Fibroblast of the aortic adventitia (primary cell): ENCODE measurements at regions not wholly inside any gene's neighbourhood (a gene's known extent, or its start where the extent isn't known, plus 50 kb on each side); places are given as distances from the start of the nearest gene placed in this dataset.

ENCODE experiments used
- DNase-seq: peaks from one replicate; pipeline ENCODE4 v3.0.0-alpha.2; 2010; ENCODE audit warnings: low read depth
- H3K4me3 ChIP-seq: 2 replicates; pipeline ENCODE4 v1.5.1; 2011; ENCODE audit warnings: low read depth, mild to moderate bottlenecking, control low read depth, low read length, moderate library complexity
- TF ChIP-seq, protein P1 (sequence below): IDR thresholded peaks from 2 replicates; pipeline ENCODE4 v1.5.1; 2011; ENCODE audit warnings: mild to moderate bottlenecking, low read length, control low read depth, inconsistent platforms; ENCODE audit not compliant: insufficient read depth

DNA sequence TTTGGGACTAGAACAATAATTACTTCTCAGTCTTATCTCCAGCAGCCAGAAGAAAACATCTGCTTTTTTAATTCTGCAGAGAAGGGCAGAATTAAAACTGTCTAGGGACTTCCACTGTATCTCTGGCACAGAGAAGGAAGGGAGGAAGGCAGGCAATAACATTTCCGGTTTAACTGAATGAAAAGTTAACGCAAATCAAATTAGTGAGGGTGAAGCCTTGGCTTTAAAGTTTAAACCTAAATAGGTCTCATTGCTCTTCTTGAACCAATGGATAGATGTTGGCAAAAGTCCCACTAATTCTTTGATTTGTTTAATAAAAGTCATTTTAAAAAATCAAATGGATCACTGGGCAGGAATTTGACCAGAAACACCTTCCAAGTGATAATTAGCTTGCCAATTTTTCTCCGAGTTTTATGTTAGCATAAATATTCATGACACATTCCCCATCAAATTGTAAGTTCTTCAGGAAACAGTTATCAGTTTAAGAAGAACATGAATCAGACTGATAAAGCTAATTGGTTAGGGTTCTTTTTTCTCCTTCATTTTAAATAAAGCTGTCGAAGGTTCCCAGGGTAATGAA lies 181.9 kb downstream of the SLC15A5 start:
- TF ChIP-seq, protein P1, sequence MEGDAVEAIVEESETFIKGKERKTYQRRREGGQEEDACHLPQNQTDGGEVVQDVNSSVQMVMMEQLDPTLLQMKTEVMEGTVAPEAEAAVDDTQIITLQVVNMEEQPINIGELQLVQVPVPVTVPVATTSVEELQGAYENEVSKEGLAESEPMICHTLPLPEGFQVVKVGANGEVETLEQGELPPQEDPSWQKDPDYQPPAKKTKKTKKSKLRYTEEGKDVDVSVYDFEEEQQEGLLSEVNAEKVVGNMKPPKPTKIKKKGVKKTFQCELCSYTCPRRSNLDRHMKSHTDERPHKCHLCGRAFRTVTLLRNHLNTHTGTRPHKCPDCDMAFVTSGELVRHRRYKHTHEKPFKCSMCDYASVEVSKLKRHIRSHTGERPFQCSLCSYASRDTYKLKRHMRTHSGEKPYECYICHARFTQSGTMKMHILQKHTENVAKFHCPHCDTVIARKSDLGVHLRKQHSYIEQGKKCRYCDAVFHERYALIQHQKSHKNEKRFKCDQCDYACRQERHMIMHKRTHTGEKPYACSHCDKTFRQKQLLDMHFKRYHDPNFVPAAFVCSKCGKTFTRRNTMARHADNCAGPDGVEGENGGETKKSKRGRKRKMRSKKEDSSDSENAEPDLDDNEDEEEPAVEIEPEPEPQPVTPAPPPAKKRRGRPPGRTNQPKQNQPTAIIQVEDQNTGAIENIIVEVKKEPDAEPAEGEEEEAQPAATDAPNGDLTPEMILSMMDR: no peak
- peak; percentile 2 for DNase-seq
- no peak overlapping the region for H3K4me3 ChIP-seq

GRCh38 chr12:16094437-16094836 lies 183.0 kb downstream of the SLC15A5 start:
- no peak overlapping the region for H3K4me3 ChIP-seq
- DNase-seq: no peak
- TF ChIP-seq, protein P1: no peak

DNA sequence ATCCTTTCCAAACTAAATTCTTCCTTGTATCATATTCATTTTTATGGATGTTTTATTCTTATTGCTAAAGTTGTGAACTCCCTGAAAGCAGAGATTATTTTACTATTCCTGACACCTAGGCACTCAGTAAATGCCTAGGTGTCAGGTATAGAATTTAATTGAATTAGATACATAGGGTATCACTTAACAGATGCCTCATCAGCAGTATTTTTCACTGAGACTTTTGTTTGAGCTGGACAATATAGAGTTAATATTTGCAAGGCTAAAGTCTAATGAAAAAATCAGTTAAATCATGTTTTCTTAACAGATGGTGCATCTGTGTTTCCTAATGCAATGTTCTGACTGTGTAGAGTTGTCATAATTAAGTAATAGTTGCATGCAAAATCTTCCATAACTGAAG lies 182.7 kb downstream of the DERA start:
- no peak for DNase-seq
- TF ChIP-seq, protein P1: no peak

GRCh38 chr12:16090974-16091373 lies 179.8 kb downstream of the DERA start:
- no peak overlapping the region for H3K4me3 ChIP-seq
- no peak for DNase-seq
- TF ChIP-seq, protein P1: no peak

More for the DNA sequence above, 182.7 kb downstream of the DERA start:
- no peak overlapping the region for H3K4me3 ChIP-seq

DNA sequence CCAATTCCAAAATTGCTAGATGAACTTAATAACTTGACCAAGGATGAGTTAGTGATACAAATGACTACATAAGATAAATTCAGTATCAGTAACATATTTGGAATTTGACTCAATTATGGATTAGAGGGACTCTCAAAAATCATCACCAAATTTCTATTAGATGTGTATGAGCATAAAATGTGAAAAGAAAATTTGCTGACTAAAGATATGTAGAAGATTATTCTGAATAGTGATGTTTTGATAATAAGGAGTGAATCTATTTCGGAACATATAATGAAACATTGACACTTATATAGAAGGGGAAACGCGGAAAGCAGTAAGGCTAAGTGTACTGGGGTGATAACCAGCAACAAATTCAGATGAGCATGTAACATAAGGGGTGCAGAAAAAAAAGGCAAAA lies 177.3 kb downstream of the DERA start:
- TF ChIP-seq, protein P1: no peak
- DNase-seq: no peak
- no peak overlapping the region for H3K4me3 ChIP-seq
